GM12878 (cell line): ENCODE measurements at regions not wholly inside any gene's neighbourhood (a gene's known extent, or its start where the extent isn't known, plus 50 kb on each side); places are given as distances from the start of the nearest gene placed in this dataset.

ENCODE experiments used
- BMI1 ChIP-seq: fragments of 450-650 bp; IDR thresholded peaks from 2 replicates; pipeline ENCODE4 v1.6.1; 2016; ENCODE audit warnings: mild to moderate bottlenecking, moderate library complexity, borderline replicate concordance
- CEBPZ ChIP-seq: fragments of 150-350 bp; IDR thresholded peaks from 2 replicates; pipeline ENCODE4 v1.6.1; 2016; ENCODE audit warnings: low read depth, low read length
- CHD2 ChIP-seq: IDR thresholded peaks from 2 replicates; pipeline ENCODE4 v1.6.1; 2011; ENCODE audit warnings: low read depth, low read length, improper control_type of control experiment, borderline replicate concordance
- CHD4 ChIP-seq: fragments of 200-600 bp; sonication (generic); IDR thresholded peaks from 2 replicates; pipeline ENCODE4 v1.6.1; 2016; ENCODE audit warnings: mild to moderate bottlenecking
- ELK1 ChIP-seq: IDR thresholded peaks from 2 replicates; pipeline ENCODE4 v1.6.1; 2012; ENCODE audit warnings: low read depth, low read length, improper control_type of control experiment
- FOS ChIP-seq: IDR thresholded peaks from 3 replicates; pipeline ENCODE4 v1.6.1; 2011; ENCODE audit warnings: borderline replicate concordance; ENCODE audit not compliant: insufficient read length; ENCODE audit errors: extremely low read depth
- NFYA ChIP-seq: IDR thresholded peaks from 2 replicates; pipeline ENCODE4 v1.6.1; 2011; ENCODE audit warnings: low read depth, mild to moderate bottlenecking, low read length, improper control_type of control experiment, borderline replicate concordance
- PKNOX1 ChIP-seq: fragments of 450-650 bp; IDR thresholded peaks from 2 replicates; pipeline ENCODE4 v1.6.1; 2016; ENCODE audit warnings: mild to moderate bottlenecking
- REST ChIP-seq: IDR thresholded peaks from 2 replicates; pipeline ENCODE4 v1.6.1; 2012; ENCODE audit warnings: mild to moderate bottlenecking, low read depth, low read length
- SPI1 ChIP-seq: IDR thresholded peaks from 2 replicates; pipeline ENCODE4 v1.6.1; 2011; ENCODE audit warnings: low read depth, mild to moderate bottlenecking, low read length, moderate library complexity, borderline replicate concordance; ENCODE audit not compliant: insufficient read depth

GRCh38 chr3:31182661-31183060, 288.2 kb upstream of the GADL1 start (continued):
- TF ChIP-seq CEBPZ (no peak), SPI1 (no peak), FOS (no peak), ELK1 (no peak), PKNOX1 (no peak), CHD2 (no peak), CHD4 (no peak), REST (no peak), NFYA (no peak), BMI1 (no peak)
